ENCODE measurements at regions not wholly inside any gene's neighbourhood (a gene's known extent, or its start where the extent isn't known, plus 50 kb on each side); places are given as distances from the start of the nearest gene placed in this dataset.

DNA sequence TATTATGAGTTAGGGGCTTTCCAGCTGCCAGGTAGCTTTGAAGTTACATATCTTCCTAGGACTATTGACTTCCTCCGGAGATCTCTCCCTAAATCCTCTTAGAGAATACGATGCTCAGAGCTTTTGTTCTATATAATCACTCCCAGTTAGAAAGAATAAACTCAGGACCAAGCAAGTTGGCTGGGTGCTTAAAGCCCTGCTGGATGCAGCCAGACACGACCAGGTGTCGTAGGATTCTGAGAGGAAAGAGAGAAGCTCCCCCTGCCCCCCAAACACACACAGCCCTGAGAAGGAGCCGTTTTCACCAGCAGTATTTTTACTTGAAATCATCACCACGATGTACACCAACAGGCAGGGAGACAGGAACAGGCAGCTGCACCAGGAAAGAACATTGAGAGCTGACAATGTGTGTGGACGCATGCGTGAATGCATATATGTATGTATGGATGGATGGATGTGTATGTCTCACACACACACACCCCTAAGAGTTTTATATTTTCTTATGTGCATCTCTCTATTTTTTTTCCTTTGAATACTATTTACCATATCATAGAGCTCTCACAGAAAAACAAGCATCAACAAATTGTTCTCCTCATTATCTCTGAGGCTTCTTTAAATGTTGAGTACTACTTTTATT, 382.6 kb downstream of the EPHA4 start:
- TF ChIP-seq, protein P1, sequence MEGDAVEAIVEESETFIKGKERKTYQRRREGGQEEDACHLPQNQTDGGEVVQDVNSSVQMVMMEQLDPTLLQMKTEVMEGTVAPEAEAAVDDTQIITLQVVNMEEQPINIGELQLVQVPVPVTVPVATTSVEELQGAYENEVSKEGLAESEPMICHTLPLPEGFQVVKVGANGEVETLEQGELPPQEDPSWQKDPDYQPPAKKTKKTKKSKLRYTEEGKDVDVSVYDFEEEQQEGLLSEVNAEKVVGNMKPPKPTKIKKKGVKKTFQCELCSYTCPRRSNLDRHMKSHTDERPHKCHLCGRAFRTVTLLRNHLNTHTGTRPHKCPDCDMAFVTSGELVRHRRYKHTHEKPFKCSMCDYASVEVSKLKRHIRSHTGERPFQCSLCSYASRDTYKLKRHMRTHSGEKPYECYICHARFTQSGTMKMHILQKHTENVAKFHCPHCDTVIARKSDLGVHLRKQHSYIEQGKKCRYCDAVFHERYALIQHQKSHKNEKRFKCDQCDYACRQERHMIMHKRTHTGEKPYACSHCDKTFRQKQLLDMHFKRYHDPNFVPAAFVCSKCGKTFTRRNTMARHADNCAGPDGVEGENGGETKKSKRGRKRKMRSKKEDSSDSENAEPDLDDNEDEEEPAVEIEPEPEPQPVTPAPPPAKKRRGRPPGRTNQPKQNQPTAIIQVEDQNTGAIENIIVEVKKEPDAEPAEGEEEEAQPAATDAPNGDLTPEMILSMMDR (IDR thresholded peaks at IDR 0.05), result no peak
- TF ChIP-seq POLR2A (IDR thresholded peaks at IDR 0.05), result no peak

Measured in thyroid gland (tissue), 4 donors.